HG02970 (cell line): ENCODE measurements at regions not wholly inside any gene's neighbourhood (a gene's known extent, or its start where the extent isn't known, plus 50 kb on each side); places are given as distances from the start of the nearest gene placed in this dataset.

Experiments
- ATAC-seq: cut with Tn5 transposase; IDR thresholded peaks from one replicate; pipeline ENCODE4 v1.9.1; 2021; ENCODE audit warnings: mild to moderate bottlenecking, moderate library complexity, moderate number of reproducible peaks; ENCODE audit not compliant: unreplicated experiment, low FRiP score

DNA sequence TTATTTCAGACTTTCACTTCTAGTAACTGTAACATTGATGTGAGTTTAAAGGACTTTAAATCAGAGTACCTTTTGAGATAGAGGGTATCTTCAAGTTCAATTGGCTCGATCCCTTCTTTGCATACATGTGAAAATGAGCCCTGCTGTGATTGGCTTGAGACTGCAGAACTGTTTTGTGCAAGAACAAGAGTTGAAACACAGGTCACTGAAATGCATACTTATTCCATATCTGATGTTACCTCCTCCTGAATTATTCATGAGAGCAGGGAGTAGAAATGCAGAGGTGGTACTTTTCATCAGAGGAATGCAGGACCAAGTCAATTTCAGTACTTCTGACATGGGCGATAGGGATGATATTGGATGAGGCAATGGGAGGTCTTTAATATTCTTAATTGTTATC lies 459.5 kb downstream of the TLR4 start:
- ATAC-seq: no peak

GRCh38 chr9:118165451-118165850 lies 461.2 kb downstream of the TLR4 start:
- ATAC-seq: no peak

GRCh38 chr9:118170032-118170955 lies 466.1 kb downstream of the TLR4 start:
- ATAC-seq: no peak

DNA sequence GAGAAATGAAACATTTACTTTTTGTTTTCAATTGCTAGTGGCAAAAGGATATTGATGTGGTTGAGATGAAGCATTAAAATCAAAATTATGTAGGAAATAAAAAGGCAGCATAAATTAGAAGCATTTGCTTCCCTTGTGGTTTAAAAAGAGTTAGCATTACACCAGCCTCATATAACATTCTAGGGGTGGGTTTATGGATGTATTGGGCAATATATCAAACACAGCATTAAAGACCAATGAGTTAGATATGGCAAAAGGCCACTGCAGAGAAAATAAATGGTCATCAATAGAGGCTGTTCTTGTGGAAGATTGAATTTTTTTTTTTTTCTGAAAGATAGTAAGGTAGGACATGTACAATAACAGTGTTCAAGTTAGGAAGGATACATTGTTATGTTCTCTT lies 473.0 kb downstream of the TLR4 start:
- no peak for ATAC-seq

- ATAC-seq: no peak
Measured at GRCh38 chr9:118183576-118183975, 479.4 kb downstream of the TLR4 start.

GRCh38 chr9:118187408-118187807 lies 483.2 kb downstream of the TLR4 start:
- ATAC-seq: no peak

GRCh38 chr9:118189615-118190014 lies 485.4 kb downstream of the TLR4 start:
- no peak for ATAC-seq

DNA sequence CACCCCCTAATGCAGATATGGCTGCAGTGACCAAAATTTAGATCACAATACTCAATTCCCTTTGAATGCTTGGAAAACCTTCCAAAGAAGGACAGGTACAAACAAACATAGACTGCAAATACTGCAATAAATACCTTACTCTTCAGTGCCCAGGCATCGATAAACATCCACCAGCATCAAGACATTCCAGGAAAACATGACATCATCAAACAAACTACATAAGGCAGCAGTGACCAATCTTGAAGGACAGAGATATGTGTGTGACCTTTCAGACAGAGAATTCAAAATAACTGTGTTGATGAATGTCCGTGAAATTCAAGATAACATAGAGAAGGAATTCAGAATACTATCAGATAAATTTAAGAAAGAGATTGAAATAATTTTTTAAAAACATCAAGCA lies 488.6 kb downstream of the TLR4 start:
- no peak for ATAC-seq

DNA sequence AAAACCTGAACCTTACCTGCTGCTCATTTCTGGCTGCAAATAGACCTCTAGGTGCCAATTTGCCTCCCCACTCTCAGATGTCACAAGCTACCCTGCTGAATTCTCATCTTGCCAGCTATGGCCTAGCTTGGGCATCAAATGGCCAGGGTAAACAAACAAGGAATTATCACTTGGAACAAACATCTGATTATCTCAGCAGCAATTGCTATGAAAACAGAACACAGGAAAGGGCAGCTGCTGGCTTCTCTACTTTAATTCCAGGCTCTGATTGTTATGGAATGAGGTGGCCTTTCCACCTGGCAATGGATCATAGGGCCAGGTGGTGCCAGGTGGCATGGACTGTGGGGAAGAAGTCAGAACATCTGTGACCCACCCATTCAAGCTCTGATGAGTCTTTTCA lies 505.1 kb downstream of the TLR4 start:
- no peak for ATAC-seq

DNA sequence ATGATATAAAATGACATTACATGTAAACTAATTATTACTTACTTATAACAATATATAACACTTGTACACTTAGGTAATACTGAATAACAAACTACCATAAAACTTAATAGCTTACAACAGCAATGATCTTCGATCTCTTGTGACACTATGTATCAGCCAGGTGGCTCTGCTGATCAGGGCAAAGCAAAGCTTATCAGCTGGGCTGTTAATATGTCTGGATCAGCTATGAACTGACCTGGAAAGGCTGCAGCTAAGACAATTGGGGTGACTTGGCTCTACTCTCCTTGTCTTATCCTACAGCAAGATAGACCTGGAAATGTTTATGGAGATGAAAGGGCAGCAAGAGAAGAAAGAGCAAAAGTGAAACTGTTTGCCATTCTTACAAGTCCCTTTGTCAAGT lies 511.3 kb downstream of the TLR4 start:
- ATAC-seq: no peak

DNA sequence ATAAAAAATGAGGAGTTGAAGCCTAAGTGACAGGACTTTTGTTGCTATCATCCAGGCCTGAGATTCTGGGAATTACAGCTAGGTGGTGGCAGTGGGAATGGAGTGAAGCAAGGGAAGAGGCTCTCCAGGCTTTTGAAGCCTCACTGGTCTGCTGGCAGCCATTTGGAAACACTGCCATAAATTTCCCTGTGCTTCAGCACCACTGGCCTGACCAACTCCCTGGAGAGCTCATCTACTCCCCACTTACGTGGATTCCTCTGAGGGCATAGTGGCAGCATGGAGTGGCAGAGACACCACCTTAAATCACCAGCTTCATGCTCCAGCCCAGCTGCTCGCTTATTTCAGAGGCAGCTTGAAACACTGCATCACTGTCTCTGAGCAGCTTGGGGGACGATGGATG lies 518.2 kb downstream of the TLR4 start:
- ATAC-seq: no peak

DNA sequence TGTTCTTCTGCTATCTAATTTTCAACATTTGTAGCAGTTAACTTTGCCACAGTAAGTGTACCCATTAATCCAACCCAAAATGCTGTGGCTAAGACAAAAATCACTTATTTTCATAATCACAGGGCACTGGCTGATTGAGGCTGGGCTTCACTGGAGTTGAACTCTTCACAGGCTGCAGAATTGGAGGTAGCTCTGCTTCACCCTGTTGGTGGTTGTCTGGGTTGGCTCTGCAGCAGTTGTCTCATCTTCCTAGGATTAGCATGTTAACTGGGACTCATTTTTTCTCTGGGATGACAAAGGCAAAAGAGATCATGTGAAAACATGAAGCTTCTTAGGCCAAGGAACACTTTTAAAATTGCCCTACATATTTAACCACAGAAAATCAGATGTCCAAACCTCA lies 518.9 kb downstream of the TLR4 start:
- no peak for ATAC-seq

DNA sequence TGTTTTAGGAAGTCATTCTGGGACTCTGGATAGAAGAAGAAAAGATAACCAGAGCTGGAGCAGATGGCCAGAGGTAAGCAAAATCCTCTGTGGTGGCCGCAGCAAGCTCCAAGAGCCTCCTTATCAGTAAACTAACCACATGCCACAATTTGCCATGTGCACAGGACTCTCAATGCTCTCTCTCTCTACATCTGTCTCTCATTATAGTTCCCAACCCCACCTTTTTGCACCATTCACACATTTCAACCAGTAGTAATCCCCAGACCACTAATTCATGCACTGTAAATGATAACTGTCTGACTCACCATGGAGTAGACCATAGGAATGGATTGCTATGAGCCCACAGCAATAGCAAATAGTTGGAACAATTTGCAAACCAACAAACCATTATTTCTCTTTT lies 526.1 kb downstream of the TLR4 start:
- ATAC-seq: no peak

DNA sequence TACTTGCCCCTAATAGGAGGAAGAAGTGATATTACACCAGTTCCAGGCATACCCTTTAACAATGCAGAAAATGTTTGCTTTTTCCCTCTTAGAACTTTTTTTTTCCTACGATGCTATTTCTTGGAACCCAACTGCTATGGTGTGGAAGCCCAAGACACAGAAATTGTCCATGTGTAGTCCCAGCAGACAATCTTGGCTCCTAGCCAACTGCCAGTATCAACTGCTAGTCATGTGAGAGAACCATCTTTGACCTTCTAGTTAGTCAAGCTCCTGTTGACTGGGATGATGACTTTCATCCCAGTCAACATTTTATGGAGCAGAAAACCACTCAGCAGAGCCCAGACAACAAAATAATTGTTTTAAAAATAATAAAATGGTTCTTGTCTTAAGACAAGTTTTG lies 532.4 kb downstream of the TLR4 start:
- no peak for ATAC-seq

DNA sequence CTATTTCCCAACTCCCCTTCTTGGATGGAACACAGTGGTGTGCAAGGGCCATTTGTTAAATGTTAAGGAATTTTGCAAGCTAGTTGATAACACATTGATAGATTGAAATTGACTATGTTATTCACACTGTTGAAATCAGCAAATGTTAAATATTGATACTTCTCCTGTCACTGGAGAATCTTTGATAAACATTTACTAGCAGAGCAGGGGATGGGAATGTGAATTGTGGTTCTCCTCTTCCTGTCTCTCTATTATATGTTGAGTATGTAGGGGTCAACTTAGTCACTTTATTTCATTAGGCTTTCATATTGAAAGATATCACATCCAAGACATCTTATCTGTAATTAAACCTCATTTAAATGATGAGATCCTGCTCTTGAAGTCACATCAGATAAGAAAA lies 533.9 kb downstream of the TLR4 start:
- no peak for ATAC-seq

- no peak for ATAC-seq
Measured at GRCh38 chr9:118252027-118252426, 547.8 kb downstream of the TLR4 start.

- ATAC-seq: no peak
Measured at GRCh38 chr9:118262191-118262590, 558.0 kb downstream of the TLR4 start.

DNA sequence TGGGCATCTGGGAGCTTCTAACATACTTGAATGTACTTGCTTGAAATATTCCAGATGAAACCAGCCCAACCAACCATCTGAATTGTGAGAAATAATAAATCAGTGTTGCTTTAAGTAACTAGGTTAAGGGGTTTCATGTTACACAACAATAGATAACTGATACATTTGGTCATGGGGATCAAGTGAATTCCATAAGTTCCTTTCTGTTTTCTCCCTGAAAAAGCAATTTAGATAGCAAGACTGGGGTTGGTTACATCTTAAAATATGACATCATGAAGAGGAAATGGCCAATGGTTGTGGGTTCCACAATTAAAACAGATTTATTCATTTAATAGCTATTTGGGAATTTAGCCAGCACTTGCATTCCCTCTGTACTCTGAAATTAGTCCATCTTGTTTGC lies 559.7 kb downstream of the TLR4 start:
- ATAC-seq: no peak

- no peak for ATAC-seq
Measured at GRCh38 chr9:118268046-118268445, 563.8 kb downstream of the TLR4 start.

DNA sequence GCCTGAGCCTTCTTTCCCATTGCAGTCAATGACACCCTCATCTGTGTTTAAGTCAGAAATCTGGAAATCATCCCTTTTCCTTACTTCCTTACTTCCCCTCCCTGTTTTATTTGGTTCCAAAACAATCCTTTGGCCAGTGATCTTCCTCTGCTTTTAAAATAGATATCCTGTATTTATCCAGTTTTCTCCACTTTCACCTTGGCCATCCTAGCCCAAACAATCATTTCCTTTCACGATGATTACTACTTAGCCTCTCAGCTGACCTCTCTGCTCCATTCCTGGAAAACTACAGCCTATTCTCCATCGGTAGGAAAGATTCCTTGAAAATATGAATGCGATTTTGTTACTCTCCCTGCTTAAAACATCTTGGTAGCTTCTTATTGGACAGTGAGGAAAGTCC lies 565.4 kb downstream of the TLR4 start:
- ATAC-seq: no peak

DNA sequence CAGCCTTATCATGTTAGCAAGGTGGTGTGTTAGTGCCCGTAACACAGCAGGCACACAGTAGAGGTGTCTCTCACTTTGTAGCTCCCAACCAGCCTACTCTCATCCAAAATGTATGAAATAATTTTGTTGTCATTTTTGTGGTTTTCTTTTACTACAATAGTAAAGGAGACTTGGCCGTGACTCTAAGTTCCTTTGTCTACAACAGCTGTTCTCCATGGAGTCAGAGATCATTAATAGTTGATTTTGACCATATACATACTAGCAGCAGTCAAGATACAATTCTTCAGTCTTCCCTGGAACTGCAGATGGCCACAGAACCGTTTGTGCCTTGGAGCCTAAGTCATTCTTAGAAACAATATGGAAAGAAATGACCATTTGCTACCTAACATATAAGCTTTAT lies 567.1 kb downstream of the TLR4 start:
- no peak for ATAC-seq

GRCh38 chr9:118271936-118272335 lies 567.7 kb downstream of the TLR4 start:
- ATAC-seq: no peak

DNA sequence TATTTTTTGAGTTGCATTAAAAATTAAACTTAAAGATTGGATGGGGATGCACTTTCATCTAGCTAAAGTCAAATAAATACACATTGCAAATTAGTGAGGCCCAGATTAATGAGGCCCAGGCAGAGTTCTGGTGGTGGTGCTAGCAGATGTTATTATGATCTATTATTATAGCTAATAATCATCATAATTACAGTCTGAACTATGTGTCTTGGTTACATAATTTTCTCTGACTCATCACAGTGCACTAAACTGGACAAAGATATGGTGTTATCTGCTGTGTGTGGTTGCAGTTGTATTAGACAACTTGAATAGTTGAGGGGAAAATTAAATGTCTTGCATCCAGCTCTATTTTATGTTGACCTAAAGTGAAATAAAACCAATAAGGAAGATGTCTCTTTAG lies 568.8 kb downstream of the TLR4 start:
- no peak for ATAC-seq
